Neural progenitor cell (in vitro differentiated cells): ENCODE measurements at regions not wholly inside any gene's neighbourhood (a gene's known extent, or its start where the extent isn't known, plus 50 kb on each side); places are given as distances from the start of the nearest gene placed in this dataset.

Source experiments
- DNase-seq: peaks from one replicate; pipeline ENCODE4 v3.0.0-alpha.2; 2016; ENCODE audit warnings: low spot score
- H2AFZ ChIP-seq: fragments of 200-600 bp; sonication (generic); replicated peaks from 2 replicates; pipeline ENCODE4 v1.6.1; 2016; ENCODE audit warnings: antibody characterized with exemption
- H3F3A ChIP-seq: fragments of 200-600 bp; sonication (generic); 2 replicates; pipeline ENCODE4 v1.6.1; 2016; ENCODE audit warnings: antibody characterized with exemption, low read depth
- H3K27ac ChIP-seq: fragments of 200-600 bp; sonication (generic); 2 replicates; pipeline ENCODE4 v1.5.1; 2016; ENCODE audit warnings: mild to moderate bottlenecking
- H3K27me3 ChIP-seq: fragments of 200-600 bp; sonication (generic); 2 replicates; pipeline ENCODE4 v1.6.1; 2016; ENCODE audit warnings: mild to moderate bottlenecking, moderate library complexity
- H3K36me3 ChIP-seq: fragments of 200-600 bp; sonication (generic); 2 replicates; pipeline ENCODE4 v1.5.1; 2016
- H3K4me1 ChIP-seq: fragments of 200-600 bp; sonication (generic); 2 replicates; pipeline ENCODE4 v1.6.1; 2016; ENCODE audit warnings: mixed run types
- H3K4me2 ChIP-seq: fragments of 200-600 bp; sonication (generic); 2 replicates; pipeline ENCODE4 v1.6.1; 2016
- H3K4me3 ChIP-seq: fragments of 200-600 bp; sonication (generic); 2 replicates; pipeline ENCODE4 v1.5.1; 2016
- H3K79me2 ChIP-seq: fragments of 200-600 bp; sonication (generic); 2 replicates; pipeline ENCODE4 v1.6.1; 2016; ENCODE audit warnings: low read depth
- H3K9ac ChIP-seq: fragments of 200-600 bp; sonication (generic); 2 replicates; pipeline ENCODE4 v1.6.1; 2016
- H3K9me3 ChIP-seq: fragments of 200-600 bp; sonication (generic); 2 replicates; pipeline ENCODE4 v1.5.1; 2016; ENCODE audit warnings: low read depth
- H4K20me1 ChIP-seq: fragments of 200-600 bp; sonication (generic); 2 replicates; pipeline ENCODE4 v1.6.1; 2016; ENCODE audit warnings: low read depth
- H3K27ac Mint-ChIP-seq: 3 replicates; pipeline ENCODE4 v1.8.0; 2021; ENCODE audit warnings: mixed read lengths
- H3K27me3 Mint-ChIP-seq: 2 replicates; pipeline ENCODE4 v1.8.0; 2022; ENCODE audit warnings: low read depth, mild to moderate bottlenecking, inconsistent platforms, moderate library complexity, mixed read lengths; ENCODE audit not compliant: insufficient read depth
- H3K36me3 Mint-ChIP-seq: 3 replicates; pipeline ENCODE4 v1.8.0; 2021; ENCODE audit warnings: mixed read lengths
- H3K4me1 Mint-ChIP-seq: 3 replicates; pipeline ENCODE4 v1.8.0; 2021; ENCODE audit warnings: mixed read lengths
- H3K4me3 Mint-ChIP-seq: 3 replicates; pipeline ENCODE4 v1.8.0; 2021; ENCODE audit warnings: mild to moderate bottlenecking, moderate library complexity, mixed read lengths
- H3K9me3 Mint-ChIP-seq: 3 replicates; pipeline ENCODE4 v1.8.0; 2020; ENCODE audit warnings: mixed read lengths
- CTCF ChIP-seq: fragments of 200-600 bp; sonication (generic); IDR thresholded peaks from 2 replicates; pipeline ENCODE4 v1.5.1; 2017; ENCODE audit warnings: antibody characterized with exemption, mild to moderate bottlenecking
- EZH2 ChIP-seq: fragments of 200-600 bp; sonication (generic); IDR thresholded peaks from 2 replicates; pipeline ENCODE4 v1.6.1; 2017; ENCODE audit warnings: antibody characterized with exemption, mild to moderate bottlenecking, moderate library complexity
- EZH2phosphoT487 ChIP-seq: fragments of 200-600 bp; sonication (generic); IDR thresholded peaks from 2 replicates; pipeline ENCODE4 v1.6.1; 2017; ENCODE audit warnings: antibody characterized with exemption

DNA sequence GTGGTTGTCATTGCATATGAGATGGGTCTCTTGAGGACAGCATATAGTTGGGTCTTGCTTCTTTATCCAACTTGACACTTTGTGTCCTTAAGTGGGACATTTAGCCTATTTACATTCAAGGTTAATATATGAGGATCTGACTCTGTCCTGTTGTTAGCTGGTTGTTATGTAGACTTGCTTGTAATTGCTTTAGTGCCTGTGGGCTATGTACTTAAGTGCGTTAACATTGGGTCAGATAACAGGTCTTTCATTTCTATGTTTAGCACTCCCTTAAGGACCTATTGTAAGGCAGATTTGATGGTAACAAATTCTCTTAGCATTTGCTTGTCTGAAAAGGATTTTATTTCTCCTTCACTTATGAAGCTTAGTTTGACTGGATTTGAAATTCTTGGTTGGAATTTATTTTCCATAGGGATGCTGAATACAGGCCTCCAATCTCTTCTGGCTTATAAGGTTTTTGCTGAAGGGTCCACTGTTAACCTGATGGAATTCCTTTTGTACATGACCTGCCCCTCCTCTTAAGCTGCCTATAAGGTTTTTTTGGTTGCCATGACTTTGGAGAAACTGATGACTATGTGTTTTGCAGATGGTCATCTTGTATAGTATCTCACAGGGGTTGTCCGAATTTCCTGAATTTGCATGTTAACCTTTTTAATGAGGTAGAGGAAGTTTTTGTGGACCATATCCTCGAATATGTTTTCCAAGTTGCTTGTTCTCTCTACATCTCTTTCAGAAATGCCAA lies 162.0 kb downstream of the NKX6-1 start:
- no peak overlapping the region for H3K27ac ChIP-seq
- no peak overlapping the region for H2AFZ ChIP-seq
- peaks cover 9% of the 10 kb centered on the region for H3K27me3 Mint-ChIP-seq
- H3K9me3 Mint-ChIP-seq, result peaks cover 16% of the 10 kb centered on the region
- no peak overlapping the region for H3K4me3 Mint-ChIP-seq
- no peaks in the 10 kb centered on the region for H3K36me3 Mint-ChIP-seq
- no peak overlapping the region for H3K9ac ChIP-seq
- H3K4me2 ChIP-seq, result no peak overlapping the region
- no peak for DNase-seq
- no peaks in the 10 kb centered on the region for H3F3A ChIP-seq
- H3K27ac Mint-ChIP-seq, result no peak overlapping the region
- no peaks in the 10 kb centered on the region for H4K20me1 ChIP-seq
- no peak overlapping the region for H3K4me3 ChIP-seq
- no peaks in the 10 kb centered on the region for H3K36me3 ChIP-seq
- H3K9me3 ChIP-seq, result no peaks in the 10 kb centered on the region
- H3K79me2 ChIP-seq, result no peaks in the 10 kb centered on the region
- H3K27me3 ChIP-seq, result no peaks in the 10 kb centered on the region
- TF ChIP-seq EZH2phosphoT487 (no peak), CTCF (no peak), EZH2 (no peak)
- H3K4me1 Mint-ChIP-seq, result no peaks in the 10 kb centered on the region
- no peaks in the 10 kb centered on the region for H3K4me1 ChIP-seq

DNA sequence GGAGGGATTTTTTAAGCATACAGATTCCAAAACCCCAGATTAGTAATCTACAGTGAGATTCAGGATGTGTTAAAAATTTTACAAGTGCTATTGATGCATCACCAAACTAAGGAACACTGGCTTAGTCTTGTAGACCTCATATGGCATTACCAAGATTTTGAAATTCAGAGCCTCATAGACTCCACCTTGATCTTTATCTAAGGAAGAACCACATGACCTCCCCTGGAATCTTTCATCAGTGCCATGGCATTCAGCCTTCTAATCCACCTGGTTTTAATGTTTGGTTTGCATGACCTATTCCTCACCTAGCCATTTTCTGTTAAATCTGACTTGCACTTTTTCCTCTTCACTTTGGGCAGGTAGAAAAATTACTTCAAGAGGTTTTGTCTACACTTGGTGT lies 171.6 kb downstream of the NKX6-1 start:
- Histone ChIP-seq H3K4me3 (no peak overlapping the region), H3K9ac (no peak overlapping the region), H2AFZ (no peak overlapping the region), H3K9me3 (no peaks in the 10 kb centered on the region), H3K4me1 (peaks cover 30% of the 10 kb centered on the region), H3K4me2 (no peak overlapping the region), H3K27ac (no peak overlapping the region), H3K27me3 (peaks cover 49% of the 10 kb centered on the region), H3F3A (peaks cover 34% of the 10 kb centered on the region), H3K79me2 (no peaks in the 10 kb centered on the region), H3K36me3 (no peaks in the 10 kb centered on the region), H4K20me1 (peaks cover 3% of the 10 kb centered on the region)
- Mint-ChIP-seq H3K36me3 (no peaks in the 10 kb centered on the region), H3K9me3 (peaks cover 6% of the 10 kb centered on the region), H3K4me1 (peaks cover 19% of the 10 kb centered on the region), H3K4me3 (no peak overlapping the region), H3K27me3 (peaks cover 3% of the 10 kb centered on the region), H3K27ac (no peak overlapping the region)
- no peak for DNase-seq
- TF ChIP-seq EZH2 (no peak), EZH2phosphoT487 (no peak), CTCF (no peak)

DNA sequence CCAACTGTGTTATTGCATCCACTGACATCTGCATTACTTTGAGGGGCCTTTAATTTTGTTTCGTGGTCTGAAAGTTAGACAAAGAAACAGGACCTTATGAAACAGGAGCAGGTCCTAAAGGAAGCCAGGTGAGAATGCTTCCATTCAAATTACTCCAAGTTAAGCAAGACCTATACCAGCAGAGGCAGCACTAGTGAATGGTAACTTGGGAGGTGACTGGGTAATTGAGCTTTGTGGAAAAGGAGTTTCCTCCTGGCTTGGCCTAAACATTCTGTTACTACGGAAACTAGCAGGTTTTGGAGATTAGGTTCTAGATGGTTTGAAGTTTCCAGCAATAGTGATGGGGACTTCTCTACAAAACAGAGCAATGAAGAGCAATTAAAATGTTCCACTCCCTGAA lies 173.5 kb downstream of the NKX6-1 start:
- TF ChIP-seq EZH2, result no peak
- no peak for TF ChIP-seq CTCF
- TF ChIP-seq EZH2phosphoT487, result no peak
- no peak overlapping the region for H3K9ac ChIP-seq
- H3K27ac Mint-ChIP-seq, result no peak overlapping the region
- H3K27me3 ChIP-seq, result peaks cover 63% of the 10 kb centered on the region
- H3K9me3 ChIP-seq, result no peaks in the 10 kb centered on the region
- no peaks in the 10 kb centered on the region for H3K36me3 ChIP-seq
- H3K27me3 Mint-ChIP-seq, result peaks cover 3% of the 10 kb centered on the region
- peaks cover 3% of the 10 kb centered on the region for H3K9me3 Mint-ChIP-seq
- peaks cover 3% of the 10 kb centered on the region for H4K20me1 ChIP-seq
- peaks cover 34% of the 10 kb centered on the region for H3F3A ChIP-seq
- H3K4me3 Mint-ChIP-seq, result no peak overlapping the region
- H3K4me3 ChIP-seq, result no peak overlapping the region
- H3K36me3 Mint-ChIP-seq, result no peaks in the 10 kb centered on the region
- H3K4me1 Mint-ChIP-seq, result peaks cover 19% of the 10 kb centered on the region
- peaks cover 30% of the 10 kb centered on the region for H3K4me1 ChIP-seq
- H3K79me2 ChIP-seq, result no peaks in the 10 kb centered on the region
- H3K4me2 ChIP-seq, result no peak overlapping the region
- H3K27ac ChIP-seq, result no peak overlapping the region
- no peak for DNase-seq
- no peak overlapping the region for H2AFZ ChIP-seq
